ENCODE measurements at regions not wholly inside any gene's neighbourhood (a gene's known extent, or its start where the extent isn't known, plus 50 kb on each side); places are given as distances from the start of the nearest gene placed in this dataset.

DNA sequence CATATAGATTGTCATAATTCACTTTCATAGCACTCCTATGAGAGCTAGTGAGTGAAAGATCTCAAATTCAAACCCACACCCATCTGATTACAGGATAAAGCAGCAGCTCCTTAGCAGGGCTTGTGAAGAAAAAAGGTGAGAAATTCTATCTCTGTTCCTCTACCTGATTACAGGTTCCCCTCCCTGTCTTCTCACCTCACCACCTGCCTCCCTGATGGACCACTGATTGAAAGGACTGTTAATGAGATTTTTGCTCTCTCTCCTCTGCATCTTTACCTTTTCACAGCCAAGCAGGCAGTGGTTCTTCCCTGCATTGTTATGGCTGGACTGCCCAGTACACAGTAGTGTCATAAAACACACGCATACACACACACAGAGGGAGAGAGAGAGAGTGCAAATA is 228.5 kb downstream of the MTERF1 start:
- TF ChIP-seq, protein P1, sequence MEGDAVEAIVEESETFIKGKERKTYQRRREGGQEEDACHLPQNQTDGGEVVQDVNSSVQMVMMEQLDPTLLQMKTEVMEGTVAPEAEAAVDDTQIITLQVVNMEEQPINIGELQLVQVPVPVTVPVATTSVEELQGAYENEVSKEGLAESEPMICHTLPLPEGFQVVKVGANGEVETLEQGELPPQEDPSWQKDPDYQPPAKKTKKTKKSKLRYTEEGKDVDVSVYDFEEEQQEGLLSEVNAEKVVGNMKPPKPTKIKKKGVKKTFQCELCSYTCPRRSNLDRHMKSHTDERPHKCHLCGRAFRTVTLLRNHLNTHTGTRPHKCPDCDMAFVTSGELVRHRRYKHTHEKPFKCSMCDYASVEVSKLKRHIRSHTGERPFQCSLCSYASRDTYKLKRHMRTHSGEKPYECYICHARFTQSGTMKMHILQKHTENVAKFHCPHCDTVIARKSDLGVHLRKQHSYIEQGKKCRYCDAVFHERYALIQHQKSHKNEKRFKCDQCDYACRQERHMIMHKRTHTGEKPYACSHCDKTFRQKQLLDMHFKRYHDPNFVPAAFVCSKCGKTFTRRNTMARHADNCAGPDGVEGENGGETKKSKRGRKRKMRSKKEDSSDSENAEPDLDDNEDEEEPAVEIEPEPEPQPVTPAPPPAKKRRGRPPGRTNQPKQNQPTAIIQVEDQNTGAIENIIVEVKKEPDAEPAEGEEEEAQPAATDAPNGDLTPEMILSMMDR (IDR thresholded peaks at IDR 0.05; ENCODE audit: control insufficient read depth, insufficient read depth, low read depth, low read length, missing control alignments): no peak
- H3K4me3 ChIP-seq (ENCODE audit: control insufficient read depth, low read depth, low read length): no peak overlapping the region
- no peak for DNase-seq (ENCODE audit: low read depth)

GRCh38 chr7:91653286-91653685 is 227.2 kb downstream of the MTERF1 start:
- DNase-seq (ENCODE audit: low read depth): no peak
- no peak overlapping the region for H3K4me3 ChIP-seq (ENCODE audit: control insufficient read depth, low read depth, low read length)
- TF ChIP-seq, protein P1 (IDR thresholded peaks at IDR 0.05; ENCODE audit: control insufficient read depth, insufficient read depth, low read depth, low read length, missing control alignments): no peak

DNA sequence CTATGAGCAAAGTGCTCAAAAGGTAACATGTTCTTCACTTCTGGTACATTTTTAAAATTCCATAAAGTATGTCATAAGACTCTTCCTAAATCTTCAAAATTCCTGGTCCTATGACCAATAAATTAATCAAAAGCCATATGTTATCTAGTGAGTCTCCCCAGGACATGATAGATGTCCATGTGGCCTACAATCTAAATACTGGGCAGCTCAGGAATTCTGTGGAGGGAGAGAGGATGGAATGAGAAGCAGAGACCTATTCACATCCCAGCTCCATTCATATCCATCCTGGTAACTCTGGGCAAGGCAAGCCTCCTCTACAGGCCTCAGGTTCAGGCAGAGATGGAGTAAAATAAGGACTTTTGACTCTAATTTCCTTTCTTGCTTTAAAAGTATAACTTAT is 224.8 kb downstream of the MTERF1 start:
- no peak overlapping the region for H3K4me3 ChIP-seq (ENCODE audit: control insufficient read depth, low read depth, low read length)
- no peak for DNase-seq (ENCODE audit: low read depth)
- TF ChIP-seq, protein P1 (IDR thresholded peaks at IDR 0.05; ENCODE audit: control insufficient read depth, insufficient read depth, low read depth, low read length, missing control alignments): no peak

- DNase-seq (ENCODE audit: low read depth): peak; percentile 80
Measured at GRCh38 chr7:91656541-91657482, 223.7 kb downstream of the MTERF1 start.

GRCh38 chr7:91657483-91658071 is 222.9 kb downstream of the MTERF1 start:
- peak; percentile 89 for DNase-seq (ENCODE audit: low read depth)
- no peak overlapping the region for H3K4me3 ChIP-seq (ENCODE audit: control insufficient read depth, low read depth, low read length)
- TF ChIP-seq, protein P1 (IDR thresholded peaks at IDR 0.05; ENCODE audit: control insufficient read depth, insufficient read depth, low read depth, low read length, missing control alignments): no peak

More at GRCh38 chr7:91656541-91657482, 223.7 kb downstream of the MTERF1 start:
- TF ChIP-seq, protein P1 (IDR thresholded peaks at IDR 0.05; ENCODE audit: control insufficient read depth, insufficient read depth, low read depth, low read length, missing control alignments): no peak
- no peak overlapping the region for H3K4me3 ChIP-seq (ENCODE audit: control insufficient read depth, low read depth, low read length)

- TF ChIP-seq, protein P1 (IDR thresholded peaks at IDR 0.05; ENCODE audit: control insufficient read depth, insufficient read depth, low read depth, low read length, missing control alignments): no peak
- DNase-seq (ENCODE audit: low read depth): no peak
- no peak overlapping the region for H3K4me3 ChIP-seq (ENCODE audit: control insufficient read depth, low read depth, low read length)
Measured at GRCh38 chr7:91659096-91659495, 221.4 kb downstream of the MTERF1 start.

Data from AG09309 (cell line).